OCI-LY1 (cell line): ENCODE measurements at regions not wholly inside any gene's neighbourhood (a gene's known extent, or its start where the extent isn't known, plus 50 kb on each side); places are given as distances from the start of the nearest gene placed in this dataset.

Source experiments
- H2AFZ ChIP-seq: fragments of 200-600 bp; sonication (generic), shearing (Covaris generic); 2 replicates; pipeline ENCODE4 v1.6.0; 2014; ENCODE audit warnings: antibody characterized with exemption, mild to moderate bottlenecking, low read length
- H3F3A ChIP-seq: fragments of 200-600 bp; sonication (generic), shearing (Covaris generic); 2 replicates; pipeline ENCODE4 v1.6.0; 2014; ENCODE audit warnings: mild to moderate bottlenecking, antibody characterized with exemption, low read length, moderate library complexity; ENCODE audit not compliant: insufficient read depth
- H3K27ac ChIP-seq: fragments of 200-600 bp; sonication (generic); 2 replicates; pipeline ENCODE4 v1.5.1; 2014; ENCODE audit warnings: low read length, mixed run types, mild to moderate bottlenecking, low read depth; ENCODE audit not compliant: poor library complexity, severe bottlenecking
- H3K27me3 ChIP-seq: fragments of 200-600 bp; sonication (generic); 2 replicates; pipeline ENCODE4 v1.6.0; 2014; ENCODE audit warnings: antibody characterized with exemption, mild to moderate bottlenecking, low read length, moderate library complexity; ENCODE audit not compliant: insufficient read depth
- H3K36me3 ChIP-seq: fragments of 200-600 bp; sonication (generic); 2 replicates; pipeline ENCODE4 v1.6.1; 2014; ENCODE audit warnings: mild to moderate bottlenecking, antibody characterized with exemption, low read length, moderate library complexity, mixed read lengths; ENCODE audit not compliant: insufficient read depth
- H3K4me1 ChIP-seq: fragments of 200-600 bp; sonication (generic); 2 replicates; pipeline ENCODE4 v1.5.1; 2014; ENCODE audit warnings: mild to moderate bottlenecking, low read length, moderate library complexity; ENCODE audit not compliant: insufficient read depth, severe bottlenecking
- H3K4me2 ChIP-seq: fragments of 200-600 bp; sonication (generic), shearing (Covaris generic); 2 replicates; pipeline ENCODE4 v1.6.1; 2014; ENCODE audit warnings: low read length
- H3K4me3 ChIP-seq: fragments of 200-600 bp; sonication (generic); 2 replicates; pipeline ENCODE4 v1.5.1; 2014; ENCODE audit warnings: low read length, low read depth, mild to moderate bottlenecking, mixed read lengths; ENCODE audit not compliant: poor library complexity, severe bottlenecking
- H3K79me2 ChIP-seq: fragments of 200-600 bp; shearing (Covaris generic); 2 replicates; pipeline ENCODE4 v1.6.1; 2016; ENCODE audit warnings: mixed run types, low read length, mixed read lengths; ENCODE audit not compliant: insufficient read depth
- H3K9ac ChIP-seq: fragments of 200-600 bp; sonication (generic), shearing (Covaris generic); 2 replicates; pipeline ENCODE4 v1.6.1; 2014; ENCODE audit warnings: mild to moderate bottlenecking, low read length, mixed read lengths
- H3K9me2 ChIP-seq: fragments of 200-600 bp; sonication (generic), shearing (Covaris generic); 2 replicates; pipeline ENCODE4 v1.6.1; 2014; ENCODE audit warnings: low read depth, mild to moderate bottlenecking, low read length, mixed read lengths
- H3K9me3 ChIP-seq: fragments of 200-600 bp; shearing (Covaris generic); 2 replicates; pipeline ENCODE4 v1.6.1; 2014; ENCODE audit warnings: low read length, mixed read lengths
- H4K20me1 ChIP-seq: fragments of 200-600 bp; sonication (generic), shearing (Covaris generic); 2 replicates; pipeline ENCODE4 v1.6.0; 2016; ENCODE audit warnings: mild to moderate bottlenecking, low read length; ENCODE audit not compliant: insufficient read depth
- EZH2 ChIP-seq: fragments of 200-600 bp; sonication (generic), shearing (Covaris generic); IDR thresholded peaks from 2 replicates; pipeline ENCODE4 v1.8.0; 2017; ENCODE audit warnings: borderline replicate concordance, mixed run types, mild to moderate bottlenecking, antibody characterized with exemption, low read length, moderate library complexity, mixed read lengths
- TF ChIP-seq, protein P1 (sequence below): fragments of 200-600 bp; sonication (generic), shearing (Covaris generic); IDR thresholded peaks from 2 replicates; pipeline ENCODE4 v1.5.1; 2017; ENCODE audit warnings: mild to moderate bottlenecking, antibody characterized with exemption, low read length, moderate library complexity, mixed read lengths

DNA sequence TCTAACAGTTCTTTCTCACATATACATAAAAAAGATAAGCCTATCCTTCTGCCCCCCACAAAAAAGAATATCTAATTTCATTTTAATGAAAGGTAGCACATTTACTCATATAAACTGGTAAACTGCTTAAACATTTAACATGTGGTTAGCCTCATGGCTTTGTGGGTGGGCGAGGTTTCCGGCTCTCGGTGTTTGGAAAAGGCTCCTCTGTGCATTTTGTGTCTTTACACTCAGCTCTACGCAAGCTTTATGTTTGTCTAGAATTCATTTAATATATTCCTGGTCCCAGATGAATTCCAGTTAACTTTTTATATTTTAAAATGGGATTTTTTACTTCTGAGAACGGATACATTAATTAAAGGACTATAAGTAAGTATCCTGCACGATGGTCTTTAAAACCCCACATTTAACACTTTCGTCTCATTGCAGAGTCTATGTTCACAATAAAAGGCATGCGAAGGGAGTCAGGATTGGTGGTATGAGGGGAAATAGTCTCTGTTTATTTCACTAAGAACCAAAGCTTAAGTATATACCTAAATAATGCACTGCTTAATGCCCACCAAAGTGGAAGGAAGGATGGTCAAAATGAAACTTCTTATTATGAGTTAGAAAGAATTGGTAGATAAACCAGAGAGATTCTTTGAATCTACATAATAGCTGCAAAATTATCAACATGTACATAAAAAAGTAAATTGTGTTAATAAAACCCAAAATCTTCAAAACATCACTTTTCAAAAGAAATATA is 197.2 kb downstream of the CRPPA start:
- Histone ChIP-seq H3K9me3 (no peaks in the 10 kb centered on the region), H3K27ac (no peak overlapping the region), H3K79me2 (no peaks in the 10 kb centered on the region), H2AFZ (no peak overlapping the region), H3K27me3 (no peaks in the 10 kb centered on the region), H3F3A (no peaks in the 10 kb centered on the region), H3K9ac (no peak overlapping the region), H3K4me1 (no peaks in the 10 kb centered on the region), H3K36me3 (no peaks in the 10 kb centered on the region), H3K4me3 (no peak overlapping the region), H3K4me2 (no peak overlapping the region), H4K20me1 (no peaks in the 10 kb centered on the region), H3K9me2 (no peaks in the 10 kb centered on the region; the same call in 1 of the 2 replicates)
- TF ChIP-seq, protein P1, sequence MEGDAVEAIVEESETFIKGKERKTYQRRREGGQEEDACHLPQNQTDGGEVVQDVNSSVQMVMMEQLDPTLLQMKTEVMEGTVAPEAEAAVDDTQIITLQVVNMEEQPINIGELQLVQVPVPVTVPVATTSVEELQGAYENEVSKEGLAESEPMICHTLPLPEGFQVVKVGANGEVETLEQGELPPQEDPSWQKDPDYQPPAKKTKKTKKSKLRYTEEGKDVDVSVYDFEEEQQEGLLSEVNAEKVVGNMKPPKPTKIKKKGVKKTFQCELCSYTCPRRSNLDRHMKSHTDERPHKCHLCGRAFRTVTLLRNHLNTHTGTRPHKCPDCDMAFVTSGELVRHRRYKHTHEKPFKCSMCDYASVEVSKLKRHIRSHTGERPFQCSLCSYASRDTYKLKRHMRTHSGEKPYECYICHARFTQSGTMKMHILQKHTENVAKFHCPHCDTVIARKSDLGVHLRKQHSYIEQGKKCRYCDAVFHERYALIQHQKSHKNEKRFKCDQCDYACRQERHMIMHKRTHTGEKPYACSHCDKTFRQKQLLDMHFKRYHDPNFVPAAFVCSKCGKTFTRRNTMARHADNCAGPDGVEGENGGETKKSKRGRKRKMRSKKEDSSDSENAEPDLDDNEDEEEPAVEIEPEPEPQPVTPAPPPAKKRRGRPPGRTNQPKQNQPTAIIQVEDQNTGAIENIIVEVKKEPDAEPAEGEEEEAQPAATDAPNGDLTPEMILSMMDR: no peak
- no peak for TF ChIP-seq EZH2

DNA sequence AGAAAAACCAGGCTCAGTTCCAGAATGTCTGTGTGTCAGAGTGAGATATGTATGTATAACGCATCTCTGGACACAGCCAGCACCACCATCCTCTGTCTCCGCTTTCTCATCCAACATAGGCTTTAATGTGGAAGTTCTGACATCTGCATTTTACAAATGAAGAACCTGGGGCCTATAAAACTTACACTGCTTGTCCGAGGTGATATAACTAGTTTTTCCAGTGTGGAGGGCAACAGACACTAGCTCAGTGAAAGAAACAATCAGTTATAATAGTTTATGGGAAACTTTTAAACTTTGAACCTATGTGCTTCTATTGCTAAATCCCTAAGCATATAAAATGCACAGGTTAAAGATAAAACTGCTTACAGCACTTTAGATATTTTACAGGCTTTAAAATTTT is 208.7 kb downstream of the CRPPA start:
- H3K9me2 ChIP-seq: no peaks in the 10 kb centered on the region
- no peak overlapping the region for H2AFZ ChIP-seq
- no peaks in the 10 kb centered on the region for H3K36me3 ChIP-seq
- no peak overlapping the region for H3K4me3 ChIP-seq
- no peak overlapping the region for H3K9ac ChIP-seq
- no peaks in the 10 kb centered on the region for H3K9me3 ChIP-seq
- no peaks in the 10 kb centered on the region for H3K4me1 ChIP-seq
- H3K4me2 ChIP-seq: no peak overlapping the region
- H3K27ac ChIP-seq: no peak overlapping the region
- no peaks in the 10 kb centered on the region for H4K20me1 ChIP-seq
- no peaks in the 10 kb centered on the region for H3K79me2 ChIP-seq
- H3F3A ChIP-seq: no peaks in the 10 kb centered on the region
- H3K27me3 ChIP-seq: no peaks in the 10 kb centered on the region
- TF ChIP-seq EZH2: no peak
- TF ChIP-seq, protein P1: no peak

DNA sequence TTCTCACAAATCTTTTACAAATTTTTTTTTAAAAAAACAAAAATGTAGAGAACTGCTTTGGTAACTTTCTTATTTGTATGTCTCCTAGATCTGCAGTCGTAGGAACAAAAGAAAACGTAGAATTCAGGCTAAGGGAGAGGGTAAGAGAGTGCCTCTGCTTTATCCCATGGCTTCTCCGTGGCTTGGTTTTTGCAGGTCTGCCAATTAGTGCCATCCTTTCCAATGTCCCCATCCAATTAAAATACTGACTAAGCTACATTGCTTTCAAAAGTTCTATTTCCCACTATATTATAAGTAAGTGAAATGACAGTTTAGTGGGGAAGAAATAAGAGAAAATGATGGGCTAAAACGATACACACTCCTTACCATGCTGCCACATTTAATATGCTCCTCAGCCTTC is 209.3 kb downstream of the CRPPA start:
- no peaks in the 10 kb centered on the region for H4K20me1 ChIP-seq
- H3K4me2 ChIP-seq: no peak overlapping the region
- H3K4me1 ChIP-seq: no peaks in the 10 kb centered on the region
- no peak overlapping the region for H3K4me3 ChIP-seq
- no peak for TF ChIP-seq EZH2
- TF ChIP-seq, protein P1: no peak
- H3K27ac ChIP-seq: no peak overlapping the region
- no peaks in the 10 kb centered on the region for H3K36me3 ChIP-seq
- H3K9ac ChIP-seq: no peak overlapping the region
- H3K27me3 ChIP-seq: no peaks in the 10 kb centered on the region
- no peaks in the 10 kb centered on the region for H3K79me2 ChIP-seq
- no peak overlapping the region for H2AFZ ChIP-seq
- H3F3A ChIP-seq: no peaks in the 10 kb centered on the region
- no peaks in the 10 kb centered on the region for H3K9me2 ChIP-seq
- H3K9me3 ChIP-seq: no peaks in the 10 kb centered on the region
